ENCODE measurements at regions not wholly inside any gene's neighbourhood (a gene's known extent, or its start where the extent isn't known, plus 50 kb on each side); places are given as distances from the start of the nearest gene placed in this dataset.

- ATAC-seq, result peak in 1 of 4 donors; percentile 31
- WGBS (ENCODE audit: insufficient coverage, low coverage, low lambda C conversion rate, missing lambda C conversion rate), result 6% methylated on average over 2 of the region's 2 CpGs
- intact Hi-C loops (cut with DNase I), result no loop called here
- no peak for DNase-seq
- Histone ChIP-seq H3K4me3 (no peak overlapping the region), H3K36me3 (no peaks in the 10 kb centered on the region), H3K4me1 (no peaks in the 10 kb centered on the region), H3K27ac (no peak overlapping the region), H3K27me3 (no peaks in the 10 kb centered on the region), H3K9me3 (no peaks in the 10 kb centered on the region)
- no peak for TF ChIP-seq POLR2A (IDR thresholded peaks at IDR 0.05)
- peak in 3 of 4 donors; percentile 15 to 36 (median 24) for TF ChIP-seq CTCF (IDR thresholded peaks at IDR 0.05)
Observed at GRCh38 chr11:25734591-25735211, 597.2 kb upstream of the ANO3 start.

- TF ChIP-seq POLR2A (IDR thresholded peaks at IDR 0.05) (no peak), CTCF (IDR thresholded peaks at IDR 0.05) (no peak)
- H3K9me3 ChIP-seq, result no peaks in the 10 kb centered on the region
- intact Hi-C loops (cut with DNase I), result no loop called here
- no peak for DNase-seq
- no peak overlapping the region for H3K4me3 ChIP-seq
- H3K4me1 ChIP-seq, result no peaks in the 10 kb centered on the region
- WGBS (ENCODE audit: insufficient coverage, low coverage, low lambda C conversion rate, missing lambda C conversion rate), result 18% methylated on average over 3 of the region's 3 CpGs
- ATAC-seq, result no peak
- no peak overlapping the region for H3K27ac ChIP-seq
- H3K36me3 ChIP-seq, result no peaks in the 10 kb centered on the region
- H3K27me3 ChIP-seq, result no peaks in the 10 kb centered on the region
Observed at GRCh38 chr11:25737071-25737675, 594.8 kb upstream of the ANO3 start.

- TF ChIP-seq CTCF (IDR thresholded peaks at IDR 0.05) (no peak), POLR2A (IDR thresholded peaks at IDR 0.05) (no peak)
- Histone ChIP-seq H3K4me1 (no peaks in the 10 kb centered on the region), H3K27me3 (no peaks in the 10 kb centered on the region), H3K4me3 (no peak overlapping the region), H3K9me3 (no peaks in the 10 kb centered on the region), H3K36me3 (no peaks in the 10 kb centered on the region), H3K27ac (no peak overlapping the region)
- WGBS (ENCODE audit: insufficient coverage, low coverage, low lambda C conversion rate, missing lambda C conversion rate), result 3% methylated on average over 1 of the region's 1 CpG
- intact Hi-C loops (cut with DNase I), result no loop called here
- ATAC-seq (no peak), DNase-seq (no peak)
Observed at GRCh38 chr11:25741886-25742285, 590.0 kb upstream of the ANO3 start.

- H3K4me1 ChIP-seq, result no peaks in the 10 kb centered on the region
- no peak overlapping the region for H3K4me3 ChIP-seq
- TF ChIP-seq CTCF (IDR thresholded peaks at IDR 0.05), result no peak
- no peak for TF ChIP-seq POLR2A (IDR thresholded peaks at IDR 0.05)
- intact Hi-C loops (cut with DNase I), result no loop called here
- DNase-seq (no peak), ATAC-seq (no peak)
- H3K27me3 ChIP-seq, result no peaks in the 10 kb centered on the region
- H3K36me3 ChIP-seq, result no peaks in the 10 kb centered on the region
- H3K9me3 ChIP-seq, result no peaks in the 10 kb centered on the region
- no peak overlapping the region for H3K27ac ChIP-seq
Observed at GRCh38 chr11:25742800-25743199, 589.1 kb upstream of the ANO3 start.
